Caco-2 (cell line): ENCODE measurements at regions not wholly inside any gene's neighbourhood (a gene's known extent, or its start where the extent isn't known, plus 50 kb on each side); places are given as distances from the start of the nearest gene placed in this dataset.

ENCODE experiments used
- BruUV-seq: library from RNA; stranded (reverse); fragments of 400-500 nt; replicated peaks from 2 replicates; lab custom pipeline; 2021; lab: Mats Ljungman, UMichigan
- CTCF ChIA-PET: fragments of 300-600 bp; sonication (Branson Sonifier 250); formaldehyde crosslinking; loops from one replicate; lab custom pipeline; 2022; ENCODE audit warnings: antibody characterized with exemption; lab: Charles Lee
- POLR2A ChIA-PET: fragments of 300-600 bp; sonication (Branson Sonifier 250); formaldehyde crosslinking; loops from one replicate; lab custom pipeline; 2022; ENCODE audit warnings: antibody characterized with exemption; lab: Charles Lee
- DNase-seq, 2 experiments: peaks; one replicate each; pipeline versions ENCODE4 v3.0.0 to v3.0.0-alpha.2; 2020 to 2022
- H3K27me3 ChIP-seq: replicated peaks from 2 replicates; pipeline ENCODE4 v1.6.0; 2011; ENCODE audit warnings: low read length; ENCODE audit not compliant: control insufficient read depth, insufficient read depth
- H3K36me3 ChIP-seq: 2 replicates; pipeline ENCODE4 v1.5.1; 2011; ENCODE audit warnings: low read length; ENCODE audit not compliant: control insufficient read depth, insufficient read depth
- H3K4me1 ChIP-seq: fragments of 250-450 bp; sonication (Bioruptor Pico); 2 replicates; pipeline ENCODE4 v1.5.1; 2020; ENCODE audit warnings: mild to moderate bottlenecking
- H3K4me3 ChIP-seq: 2 replicates; pipeline ENCODE4 v1.5.1; 2011; ENCODE audit warnings: low read depth, mild to moderate bottlenecking, control low read depth, low read length
- H3K9me3 ChIP-seq: fragments of 250-450 bp; sonication (Bioruptor Pico); 2 replicates; pipeline ENCODE4 v1.5.1; 2020; ENCODE audit warnings: mild to moderate bottlenecking, moderate library complexity
- H3K27ac Mint-ChIP-seq: one replicate; pipeline ENCODE4 v1.8.0; 2022; ENCODE audit warnings: mixed read lengths; ENCODE audit not compliant: unreplicated experiment
- H3K27me3 Mint-ChIP-seq: one replicate; pipeline ENCODE4 v1.8.0; 2022; ENCODE audit warnings: mixed read lengths; ENCODE audit not compliant: insufficient read depth, unreplicated experiment
- H3K36me3 Mint-ChIP-seq: one replicate; pipeline ENCODE4 v1.8.0; 2022; ENCODE audit warnings: mild to moderate bottlenecking, mixed read lengths; ENCODE audit not compliant: insufficient read depth, unreplicated experiment
- H3K4me1 Mint-ChIP-seq: one replicate; pipeline ENCODE4 v1.8.0; 2022; ENCODE audit warnings: low read depth, mixed read lengths; ENCODE audit not compliant: unreplicated experiment
- H3K4me3 Mint-ChIP-seq: one replicate; pipeline ENCODE4 v1.8.0; 2022; ENCODE audit warnings: mild to moderate bottlenecking, moderate library complexity, mixed read lengths; ENCODE audit not compliant: unreplicated experiment
- H3K9me3 Mint-ChIP-seq: one replicate; pipeline ENCODE4 v1.8.0; 2022; ENCODE audit warnings: mixed read lengths; ENCODE audit not compliant: unreplicated experiment
- CTCF ChIP-seq, 2 experiments: fragments of 200-600 bp in 1 of 2; IDR thresholded peaks; 1 replicate in 1 of 2; 2 replicates in 1 of 2; pipeline versions ENCODE4 v1.5.1 to v1.8.0; 2011 to 2022; ENCODE audit warnings: antibody characterized with exemption in 1 of 2, control low read depth in 1 of 2, inconsistent platforms in 1 of 2, low read depth in 1 of 2, low read length in 1 of 2, mild to moderate bottlenecking in 1 of 2, moderate library complexity in 1 of 2; ENCODE audit not compliant: insufficient read depth in 1 of 2, severe bottlenecking in 1 of 2, unreplicated experiment in 1 of 2
- intact Hi-C: fragments of 100-400 bp; cut with micrococcal nuclease; formaldehyde crosslinking; loops from one replicate; pipeline ENCODE4 v1.10.0; 2022; ENCODE audit not compliant: unreplicated experiment

GRCh38 chr3:168548719-168549118, 453.0 kb upstream of the GOLIM4 start:
- H3K9me3 Mint-ChIP-seq = no peaks in the 10 kb centered on the region
- TF ChIP-seq CTCF (IDR thresholded peaks at IDR 0.05; ENCODE audit: insufficient read depth in 1 of 2, low read depth in 1 of 2, low read length in 1 of 2, severe bottlenecking in 1 of 2, unreplicated experiment in 1 of 2) = no peak
- Histone ChIP-seq H3K4me1 (peaks cover 7% of the 10 kb centered on the region), H3K36me3 (no peaks in the 10 kb centered on the region), H3K9me3 (no peaks in the 10 kb centered on the region), H3K4me3 (no peak overlapping the region), H3K27me3 (no peaks in the 10 kb centered on the region)
- H3K4me3 Mint-ChIP-seq = no peak overlapping the region
- H3K4me1 Mint-ChIP-seq = no peaks in the 10 kb centered on the region
- DNase-seq = no peak
- peaks cover 2% of the 10 kb centered on the region for H3K27me3 Mint-ChIP-seq
- no TSS peak for BruUV-seq
- ChIA-PET CTCF (no interaction called here), POLR2A (no interaction called here)
- no peaks in the 10 kb centered on the region for H3K36me3 Mint-ChIP-seq
- intact Hi-C loops = no loop called here
- no peak overlapping the region for H3K27ac Mint-ChIP-seq

DNA sequence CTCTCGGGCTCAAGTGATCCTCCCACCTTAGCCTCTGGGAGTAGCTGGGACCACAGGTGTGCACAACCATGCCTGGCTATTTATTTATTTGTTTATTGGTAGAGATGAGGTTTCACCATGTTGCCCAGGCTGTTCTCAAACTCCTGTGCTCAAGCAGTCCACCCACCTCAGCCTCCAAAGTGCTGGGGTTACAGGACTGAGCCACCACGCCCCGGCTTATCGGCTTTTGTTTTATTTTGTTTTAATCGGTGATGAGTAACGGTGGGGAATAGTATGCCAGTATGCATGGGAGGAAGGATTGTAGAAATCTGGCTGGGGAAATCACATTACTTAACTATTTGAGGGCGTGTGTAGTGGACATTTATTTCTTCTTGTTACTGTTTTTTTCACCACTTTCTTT, 451.0 kb upstream of the GOLIM4 start:
- Mint-ChIP-seq H3K36me3 (no peaks in the 10 kb centered on the region), H3K9me3 (no peaks in the 10 kb centered on the region), H3K27ac (no peak overlapping the region), H3K4me3 (no peak overlapping the region), H3K27me3 (peaks cover 5% of the 10 kb centered on the region), H3K4me1 (no peaks in the 10 kb centered on the region)
- no TSS peak for BruUV-seq
- no peaks in the 10 kb centered on the region for H3K9me3 ChIP-seq
- H3K4me3 ChIP-seq = no peak overlapping the region
- intact Hi-C loops = no loop called here
- H3K4me1 ChIP-seq = peaks cover 7% of the 10 kb centered on the region
- ChIA-PET CTCF (no interaction called here), POLR2A (no interaction called here)
- no peaks in the 10 kb centered on the region for H3K36me3 ChIP-seq
- TF ChIP-seq CTCF (IDR thresholded peaks at IDR 0.05; ENCODE audit: insufficient read depth in 1 of 2, low read depth in 1 of 2, low read length in 1 of 2, severe bottlenecking in 1 of 2, unreplicated experiment in 1 of 2) = no peak
- no peaks in the 10 kb centered on the region for H3K27me3 ChIP-seq
- no peak for DNase-seq

DNA sequence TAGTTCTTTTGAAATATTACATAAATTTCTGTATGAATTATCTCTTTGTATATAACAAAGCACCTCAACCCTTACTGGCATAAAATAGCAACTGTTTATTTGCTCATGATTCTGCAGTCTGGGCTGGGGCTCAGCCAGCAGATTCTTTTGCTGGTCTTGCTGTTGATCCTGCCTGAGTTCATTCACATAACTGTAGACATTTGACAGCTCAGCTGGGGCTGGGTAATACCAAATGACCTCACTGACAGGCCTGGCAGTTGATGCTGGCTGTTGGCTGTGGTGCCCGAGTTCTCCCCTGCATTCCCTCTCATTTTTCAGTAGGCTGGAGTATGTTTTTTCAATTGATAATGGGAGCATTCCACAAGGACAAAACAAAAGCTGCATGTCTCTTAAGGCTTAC, 449.9 kb upstream of the GOLIM4 start:
- no peaks in the 10 kb centered on the region for H3K36me3 Mint-ChIP-seq
- ChIA-PET POLR2A (no interaction called here), CTCF (no interaction called here)
- Histone ChIP-seq H3K27me3 (no peaks in the 10 kb centered on the region), H3K9me3 (no peaks in the 10 kb centered on the region), H3K4me1 (peaks cover 7% of the 10 kb centered on the region), H3K4me3 (no peak overlapping the region), H3K36me3 (no peaks in the 10 kb centered on the region)
- H3K4me3 Mint-ChIP-seq = no peak overlapping the region
- BruUV-seq = no TSS peak
- no peaks in the 10 kb centered on the region for H3K9me3 Mint-ChIP-seq
- no peak for TF ChIP-seq CTCF (IDR thresholded peaks at IDR 0.05; ENCODE audit: insufficient read depth in 1 of 2, low read depth in 1 of 2, low read length in 1 of 2, severe bottlenecking in 1 of 2, unreplicated experiment in 1 of 2)
- DNase-seq = no peak
- H3K27ac Mint-ChIP-seq = no peak overlapping the region
- H3K4me1 Mint-ChIP-seq = no peaks in the 10 kb centered on the region
- H3K27me3 Mint-ChIP-seq = peaks cover 4% of the 10 kb centered on the region
- intact Hi-C loops = no loop called here
